GM18868 (cell line): ENCODE measurements at regions not wholly inside any gene's neighbourhood (a gene's known extent, or its start where the extent isn't known, plus 50 kb on each side); places are given as distances from the start of the nearest gene placed in this dataset.
A peak's percentile ranks its signal among the peaks of the same experiment; 100 is the strongest.

ENCODE experiments used
- ATAC-seq: cut with Tn5 transposase; IDR thresholded peaks from one replicate; pipeline ENCODE4 v1.9.1; 2021; ENCODE audit warnings: mild to moderate bottlenecking, moderate library complexity; ENCODE audit not compliant: unreplicated experiment

DNA sequence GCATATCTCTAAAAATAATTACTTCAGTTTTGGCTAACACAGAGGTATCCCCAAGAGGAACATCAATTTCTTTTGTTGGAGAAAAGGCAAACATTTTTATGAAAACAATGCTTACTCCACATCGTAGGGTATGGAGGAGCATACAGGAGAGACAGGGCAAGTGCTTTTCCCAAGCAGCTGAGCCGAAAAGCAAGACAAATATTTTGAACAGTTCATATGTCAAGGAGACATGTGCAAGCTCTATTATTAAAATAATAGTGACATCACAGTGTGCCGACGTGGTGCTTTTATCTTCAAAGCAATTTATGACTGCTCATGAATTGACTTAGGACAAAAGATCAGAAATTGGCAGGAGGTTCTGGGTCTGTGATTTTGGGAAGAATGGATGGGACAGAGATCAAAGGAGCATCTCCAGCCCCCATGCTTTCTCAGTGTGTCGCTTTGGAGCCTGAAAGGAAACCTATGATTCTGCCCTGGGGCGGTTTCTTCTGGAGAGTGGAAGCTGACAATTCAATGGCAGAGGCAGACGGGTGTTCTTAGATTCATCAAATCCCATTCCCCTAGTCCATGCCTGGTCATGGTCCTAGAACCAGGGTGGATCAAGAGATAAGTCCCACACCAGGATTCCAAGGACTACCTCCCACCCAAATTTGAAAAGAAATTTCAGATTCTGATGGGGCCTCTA is 97.1 kb downstream of the JCAD start:
- ATAC-seq = no peak

DNA sequence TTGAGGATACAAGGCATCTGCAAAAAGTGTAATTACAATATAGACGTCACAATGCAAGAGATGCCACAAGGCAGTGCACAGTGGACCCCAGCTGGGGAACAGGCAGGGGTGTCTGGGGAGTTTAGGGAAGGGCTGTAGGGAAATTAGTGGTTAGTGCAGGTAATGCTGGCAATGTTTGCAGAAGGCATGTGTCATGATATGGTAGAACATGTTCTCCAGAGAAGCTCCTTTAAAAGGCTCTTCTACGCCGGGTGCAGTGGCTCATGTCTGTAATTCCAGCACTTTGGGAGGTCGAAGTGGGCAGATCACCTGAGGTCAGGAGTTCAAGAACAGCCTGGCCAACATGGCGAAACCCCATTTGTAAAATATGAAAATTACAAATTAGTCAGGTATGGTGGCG is 98.0 kb downstream of the JCAD start:
- no peak for ATAC-seq

- ATAC-seq = no peak
Observed at GRCh38 chr10:29960261-29960660, 99.1 kb downstream of the JCAD start.

DNA sequence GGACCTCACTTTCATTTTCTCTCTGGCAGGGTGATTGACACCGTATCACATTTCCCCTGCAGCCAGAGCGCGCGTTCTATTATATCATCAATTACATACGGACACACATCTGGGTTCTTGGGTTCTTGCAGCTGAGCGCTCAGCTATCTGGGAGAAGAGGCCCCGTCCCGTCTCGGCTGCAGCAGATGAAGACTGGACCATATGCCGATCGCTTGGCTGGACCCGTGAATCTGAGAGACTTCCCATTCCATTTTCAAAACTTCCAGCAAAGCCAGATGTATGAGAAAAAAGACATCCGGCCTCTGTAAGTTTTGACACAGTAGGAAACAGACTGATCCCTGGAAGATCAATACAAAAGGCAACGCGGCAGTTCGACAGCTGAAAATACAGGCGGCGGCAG is 99.8 kb downstream of the JCAD start:
- ATAC-seq = no peak

- ATAC-seq = no peak
Observed at GRCh38 chr10:29958440-29958839, 100.9 kb downstream of the JCAD start.

- no peak for ATAC-seq
Observed at GRCh38 chr10:29957907-29958331, 101.5 kb downstream of the JCAD start.

- no peak for ATAC-seq
Observed at GRCh38 chr10:29957236-29957635, 102.2 kb downstream of the JCAD start.

DNA sequence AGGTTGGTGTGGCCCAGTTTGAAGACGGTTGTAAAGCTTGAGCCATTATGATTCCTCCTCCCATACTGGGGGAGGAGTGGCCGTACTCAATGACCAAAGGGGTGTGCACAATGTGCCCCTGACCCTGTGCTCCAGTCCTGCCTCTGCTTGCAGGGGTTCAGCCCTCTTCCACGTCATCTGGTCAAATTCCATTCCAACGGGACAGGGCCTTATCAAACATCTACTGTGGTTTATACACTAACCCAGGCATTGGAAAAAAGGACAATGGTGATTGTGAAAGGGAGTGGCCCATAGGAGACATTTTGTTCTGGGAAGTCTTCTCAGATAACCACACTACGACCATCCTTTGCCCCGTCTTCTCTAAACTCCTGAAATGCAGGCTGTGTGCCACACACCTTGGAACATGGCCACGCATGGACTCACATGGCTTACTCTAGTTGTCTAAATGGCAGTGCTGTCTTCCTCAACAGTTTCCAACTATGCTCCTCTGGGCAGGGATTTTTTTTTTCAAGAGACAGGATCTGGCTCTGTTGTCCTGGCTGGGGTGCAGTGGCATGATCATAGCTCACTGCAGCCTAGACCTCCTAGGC is 103.0 kb downstream of the JCAD start:
- ATAC-seq = no peak

GRCh38 chr10:29955329-29955935 is 104.0 kb downstream of the JCAD start:
- ATAC-seq = no peak

GRCh38 chr10:29951441-29951931 is 107.9 kb downstream of the JCAD start:
- no peak for ATAC-seq

DNA sequence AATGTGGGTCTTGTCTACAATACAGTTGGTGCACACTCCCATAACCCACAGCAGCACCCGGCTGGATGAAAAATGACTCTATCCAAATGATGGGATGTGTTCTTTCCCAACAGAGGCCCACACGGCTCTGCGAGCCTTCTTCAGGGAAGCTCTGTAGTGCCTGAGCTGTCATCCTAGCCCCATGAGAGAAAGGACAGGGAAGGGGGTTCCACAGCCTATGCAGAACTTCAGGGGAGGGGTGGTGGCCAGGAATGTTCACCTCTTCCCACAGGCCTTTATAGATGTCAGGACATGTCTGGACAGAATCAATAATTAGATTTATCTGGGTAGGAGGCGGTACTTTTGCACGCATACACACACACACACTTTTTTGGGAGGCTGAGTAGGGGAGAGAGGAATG is 109.0 kb downstream of the JCAD start:
- no peak for ATAC-seq

DNA sequence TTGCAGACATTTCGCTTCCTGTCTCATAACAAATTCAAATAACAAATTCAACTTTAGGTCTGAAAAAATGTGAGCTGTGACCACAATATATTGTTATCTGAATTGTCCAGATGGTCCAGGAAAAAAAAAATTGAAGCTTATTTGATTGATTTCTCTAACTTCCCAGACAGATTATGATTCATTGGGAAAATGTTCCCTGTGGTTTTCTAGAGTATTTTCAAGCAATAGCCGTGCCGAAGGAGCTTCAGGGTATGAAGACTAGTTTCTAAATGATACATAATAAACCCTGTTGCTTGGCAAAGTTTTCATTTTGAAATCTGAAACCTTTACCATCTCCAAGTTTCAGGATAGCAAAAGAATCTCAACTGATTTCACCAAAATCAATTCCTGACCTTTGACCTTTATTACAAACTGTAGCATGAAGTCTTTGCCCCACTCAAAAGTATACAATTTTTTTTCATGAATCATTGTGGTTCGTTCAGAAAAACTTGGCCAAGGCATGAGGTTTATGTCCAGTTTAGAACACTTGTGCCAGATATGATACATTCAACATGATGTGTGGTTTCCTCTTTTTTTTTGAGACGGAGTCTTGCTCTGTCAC is 109.9 kb downstream of the JCAD start:
- ATAC-seq = no peak

DNA sequence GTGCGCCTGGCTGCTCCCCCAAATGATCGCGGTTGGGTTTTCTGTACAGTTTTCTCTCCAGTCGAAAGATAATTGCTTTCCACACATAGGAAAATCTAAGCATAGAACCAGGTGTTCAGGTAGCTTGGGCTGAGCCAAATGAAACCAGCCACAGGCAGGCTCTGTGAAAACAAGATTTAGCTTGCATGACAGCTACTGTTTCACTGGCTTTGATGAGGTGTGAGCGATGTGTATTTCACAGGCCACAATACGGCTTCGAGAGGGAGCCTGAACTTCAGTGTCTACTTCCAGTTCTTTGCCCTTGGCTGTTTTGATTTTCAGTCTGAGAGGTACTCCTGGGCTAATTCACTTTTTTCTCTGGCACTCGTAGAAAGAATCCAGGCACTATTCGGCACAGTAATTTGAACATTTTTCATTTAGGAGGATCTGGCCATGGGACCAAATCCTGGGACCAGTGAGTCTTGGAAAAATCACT is 110.5 kb downstream of the JCAD start:
- ATAC-seq = peak; percentile 59

- ATAC-seq = no peak
Observed at GRCh38 chr10:29947701-29948060, 111.7 kb downstream of the JCAD start.

DNA sequence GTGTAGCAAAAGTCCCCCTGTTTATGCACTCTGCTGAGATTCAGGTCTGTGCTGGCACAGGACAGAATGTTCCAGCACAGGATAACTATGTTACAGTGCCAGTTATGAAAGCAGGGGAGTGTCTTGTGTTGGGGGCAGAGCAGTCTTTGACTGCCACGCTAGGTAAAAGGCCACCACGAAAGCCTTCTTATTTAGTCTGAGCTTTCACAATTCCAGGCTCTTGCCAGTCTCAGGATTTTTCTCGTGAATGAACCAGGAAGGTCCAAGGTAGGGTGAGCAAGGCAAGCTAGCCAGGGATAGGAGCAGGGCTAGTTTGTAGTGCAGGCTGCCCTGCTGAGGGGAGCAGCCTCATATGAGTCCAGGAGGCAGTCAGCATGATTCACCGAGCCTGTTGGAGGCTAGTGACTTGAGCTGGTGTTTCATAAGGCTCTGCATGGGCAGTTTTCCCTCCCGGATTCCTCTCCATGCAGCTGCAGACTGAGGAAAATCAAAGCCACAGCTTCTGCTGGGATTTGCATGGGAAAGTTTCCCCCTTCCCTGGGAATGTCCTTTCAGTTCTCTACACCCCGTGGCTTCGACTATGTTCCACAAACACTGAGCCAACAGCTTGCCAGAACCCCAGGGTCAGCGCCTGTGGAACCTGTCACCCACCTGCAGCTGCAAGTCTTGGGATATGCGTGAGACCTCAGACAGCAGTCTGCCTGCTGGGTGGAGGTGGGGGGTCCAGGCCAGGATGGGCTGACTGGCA is 112.3 kb downstream of the JCAD start:
- no peak for ATAC-seq

DNA sequence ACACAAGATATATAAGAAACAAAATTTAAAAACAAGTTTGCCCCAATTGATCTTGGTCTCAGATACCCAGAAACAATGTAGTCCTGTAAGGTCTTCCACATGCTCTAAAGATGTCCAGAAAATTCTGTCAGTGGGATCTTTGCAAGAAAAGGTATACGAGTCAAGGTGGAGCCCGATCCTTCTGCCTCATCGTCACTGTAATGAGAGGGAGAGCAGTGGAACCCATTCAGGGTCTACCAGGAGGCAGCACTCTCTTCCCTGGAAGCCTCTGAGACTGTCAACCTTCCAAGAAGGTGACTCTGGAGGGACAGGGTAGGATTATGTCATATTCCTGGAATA is 112.8 kb downstream of the JCAD start:
- no peak for ATAC-seq

GRCh38 chr10:29941476-29941875 is 117.9 kb downstream of the JCAD start:
- no peak for ATAC-seq

DNA sequence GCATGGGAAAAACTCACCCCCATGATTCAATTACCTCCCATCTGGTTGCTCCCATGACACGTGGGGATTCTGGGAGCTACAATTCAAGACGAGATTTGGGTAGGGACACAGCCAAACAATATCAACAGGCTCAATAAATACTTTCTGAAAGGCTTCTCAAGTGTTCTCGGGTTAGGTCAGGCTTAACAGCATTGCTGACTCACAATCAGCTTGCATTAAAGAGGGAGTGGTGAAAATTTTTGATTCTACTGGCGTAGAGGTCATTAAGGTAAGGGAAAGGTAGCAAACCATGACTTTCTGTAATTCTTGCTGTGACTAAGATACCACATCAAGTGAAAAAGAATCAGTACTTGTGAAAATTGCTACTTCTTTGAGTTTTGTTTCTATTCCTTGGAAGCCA is 126.4 kb downstream of the JCAD start:
- no peak for ATAC-seq

DNA sequence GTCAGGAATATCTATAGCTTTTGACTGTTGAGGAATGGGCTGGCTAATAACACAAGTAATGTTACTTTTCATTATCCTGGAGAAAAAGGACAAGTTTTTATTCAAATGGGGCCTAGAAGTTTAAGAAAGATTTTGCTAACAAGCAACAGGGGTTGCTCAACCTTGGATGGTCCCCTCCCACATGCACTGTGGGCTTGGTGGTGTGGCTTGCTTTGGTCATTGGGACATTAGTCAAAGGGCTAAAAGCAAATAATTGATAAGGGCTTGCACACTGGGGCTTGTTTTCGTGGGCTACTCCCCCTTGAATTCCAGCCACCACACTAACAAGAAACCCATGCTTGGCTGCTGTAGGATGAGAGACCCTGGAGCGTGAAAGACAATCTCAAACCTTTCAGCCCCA is 127.6 kb downstream of the JCAD start:
- no peak for ATAC-seq

DNA sequence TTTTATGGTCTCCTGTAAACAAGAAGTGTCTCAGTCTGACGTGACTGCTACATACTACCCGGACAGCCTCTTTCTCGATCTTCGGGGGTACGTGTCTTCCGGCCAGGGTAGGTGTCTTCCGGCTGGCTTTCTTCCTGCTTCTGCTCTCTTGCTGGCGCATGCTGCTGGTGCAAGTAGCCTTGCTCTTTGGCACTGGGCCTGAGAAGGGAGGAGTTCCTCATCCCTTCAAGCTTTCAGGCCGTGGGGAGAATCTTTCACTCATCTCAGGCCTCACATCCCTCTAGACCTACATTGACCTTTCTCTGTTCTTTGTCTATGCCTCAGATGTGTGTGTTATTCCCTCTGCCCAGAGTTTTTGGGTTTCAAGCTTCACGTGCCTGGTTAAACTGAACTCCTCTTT is 130.4 kb downstream of the JCAD start:
- ATAC-seq = no peak

- no peak for ATAC-seq
Observed at GRCh38 chr10:29926693-29927048, 132.7 kb downstream of the JCAD start.
